GM12878 (cell line): ENCODE measurements at regions not wholly inside any gene's neighbourhood (a gene's known extent, or its start where the extent isn't known, plus 50 kb on each side); places are given as distances from the start of the nearest gene placed in this dataset.

ENCODE experiments used
- ATAC-seq: fragments of 200-7000 bp; cut with Tn5 transposase; 3 replicates; pipeline ENCODE4 v1.9.1; 2020; ENCODE audit warnings: mild to moderate bottlenecking, moderate library complexity
- BruUV-seq: library from RNA; stranded (reverse); fragments of 400-500 nt; replicated peaks from 2 replicates; lab custom pipeline; 2021; lab: Mats Ljungman, UMichigan
- CTCF ChIA-PET: fragments of 300-600 bp; sonication (Branson Sonifier 250); formaldehyde crosslinking; extraction: SDS; loops from one replicate; lab custom pipeline; 2021; ENCODE audit warnings: inconsistent platforms; lab: Yijun Ruan, JAX
- POLR2A ChIA-PET: fragments of 350-600 bp; formaldehyde crosslinking; extraction: SDS; loops from one replicate; lab custom pipeline; 2021; ENCODE audit warnings: inconsistent platforms; lab: Charles Lee
- RAD21 ChIA-PET: fragments of 300-600 bp; sonication (Branson Sonifier 250); formaldehyde crosslinking; loops from one replicate; lab custom pipeline; 2023; ENCODE audit warnings: antibody characterized with exemption; ENCODE audit not compliant: unreplicated experiment; lab: Charles Lee
- SMC1A ChIA-PET: fragments of 300-600 bp; sonication (Branson Sonifier 250); formaldehyde crosslinking; loops from one replicate; lab custom pipeline; 2023; ENCODE audit not compliant: unreplicated experiment, uncharacterized antibody; lab: Charles Lee
- DNase-seq: peaks from one replicate; pipeline ENCODE4 v3.0.0-alpha.2; 2011; ENCODE audit warnings: low read depth, low spot score
- FAIRE-seq: peaks from 3 replicates; lab custom pipeline; 2011; peaks lifted over from hg19 to GRCh38; lab: Jason Lieb, UNC
- H2AFZ ChIP-seq: 2 replicates; pipeline ENCODE4 v1.6.0; 2011; ENCODE audit warnings: low read depth, low read length, control low read depth; ENCODE audit not compliant: control insufficient read depth
- H3K27ac ChIP-seq: 2 replicates; pipeline ENCODE4 v1.5.1; 2011; ENCODE audit warnings: control low read depth; ENCODE audit not compliant: control insufficient read depth, insufficient read depth
- H3K27me3 ChIP-seq, 2 experiments: replicated peaks in 1 of 2; 2 replicates each; pipeline versions ENCODE4 v1.6.0 to v1.6.1; 2011; ENCODE audit warnings: low read length in 1 of 2; ENCODE audit not compliant: control insufficient read depth in 2 of 2, insufficient read depth in 2 of 2
- H3K36me3 ChIP-seq, 2 experiments: 2 replicates each; pipeline ENCODE4 v1.5.1; 2011; ENCODE audit warnings: low read length in 1 of 2; ENCODE audit not compliant: control insufficient read depth in 2 of 2, insufficient read depth in 2 of 2
- H3K4me1 ChIP-seq: 2 replicates; pipeline ENCODE4 v1.6.1; 2011; ENCODE audit warnings: mild to moderate bottlenecking, low read length, moderate library complexity, mixed read lengths; ENCODE audit not compliant: control insufficient read depth, insufficient read depth
- H3K4me2 ChIP-seq: 2 replicates; pipeline ENCODE4 v1.6.0; 2011; ENCODE audit warnings: control low read depth; ENCODE audit not compliant: control insufficient read depth, insufficient read depth
- H3K4me3 ChIP-seq: fragments of 200-600 bp; sonication (generic); 2 replicates; pipeline ENCODE4 v1.5.1; 2016
- H3K79me2 ChIP-seq: 2 replicates; pipeline ENCODE4 v1.6.0; 2011; ENCODE audit warnings: low read length; ENCODE audit not compliant: control insufficient read depth, insufficient read depth
- H3K9ac ChIP-seq: 2 replicates; pipeline ENCODE4 v1.8.0; 2011; ENCODE audit warnings: low read length, control low read depth, mixed read lengths; ENCODE audit not compliant: control insufficient read depth, insufficient read depth
- H3K9me3 ChIP-seq: replicated peaks from 3 replicates; pipeline ENCODE4 v1.5.1; 2011; ENCODE audit warnings: mild to moderate bottlenecking, low read length; ENCODE audit not compliant: control insufficient read depth, insufficient read depth
- H4K20me1 ChIP-seq: 2 replicates; pipeline ENCODE4 v1.6.0; 2011; ENCODE audit not compliant: control insufficient read depth, insufficient read depth
- BRCA1 ChIP-seq: IDR thresholded peaks from 2 replicates; pipeline ENCODE4 v1.6.1; 2011; ENCODE audit warnings: low read depth, low read length, improper control_type of control experiment
- CREM ChIP-seq: IDR thresholded peaks from 2 replicates; pipeline ENCODE4 v1.6.1; 2014; ENCODE audit warnings: antibody characterized with exemption, low read depth
- E2F4 ChIP-seq: IDR thresholded peaks from 2 replicates; pipeline ENCODE4 v1.6.1; 2012; ENCODE audit warnings: low read depth, low read length, improper control_type of control experiment
- IRF3 ChIP-seq: fragments of 450-650 bp; IDR thresholded peaks from 2 replicates; pipeline ENCODE4 v1.6.1; 2014; ENCODE audit warnings: mild to moderate bottlenecking
- MTA2 ChIP-seq: fragments of 450-650 bp; IDR thresholded peaks from 2 replicates; pipeline ENCODE4 v1.6.1; 2016; ENCODE audit warnings: low read depth, mild to moderate bottlenecking, moderate library complexity
- RAD21 ChIP-seq: IDR thresholded peaks from 2 replicates; pipeline ENCODE4 v1.6.1; 2011; ENCODE audit warnings: mild to moderate bottlenecking, low read depth, low read length, moderate library complexity; ENCODE audit not compliant: insufficient read depth
- SPI1 ChIP-seq: IDR thresholded peaks from 2 replicates; pipeline ENCODE4 v1.6.1; 2011; ENCODE audit warnings: low read depth, mild to moderate bottlenecking, low read length, moderate library complexity, borderline replicate concordance; ENCODE audit not compliant: insufficient read depth
- TCF7 ChIP-seq: IDR thresholded peaks from 2 replicates; pipeline ENCODE4 v1.6.1; 2014; ENCODE audit warnings: antibody characterized with exemption, borderline replicate concordance
- USF1 ChIP-seq: IDR thresholded peaks from 2 replicates; pipeline ENCODE4 v1.6.1; 2011; ENCODE audit warnings: borderline replicate concordance, low read depth, mild to moderate bottlenecking, moderate library complexity, mixed read lengths, low read length; ENCODE audit not compliant: insufficient read depth; ENCODE audit errors: extremely low read length
- WGBS: methylation state at CpG from one replicate; pipeline ENCODE4 v1.1.6; 2016; ENCODE audit warnings: low lambda C conversion rate; ENCODE audit not compliant: insufficient replicate concordance, insufficient coverage; ENCODE audit errors: missing lambda C conversion rate; 5-methylcytosine and 5-hydroxymethylcytosine counted together
- in situ Hi-C: fragments of 300-500 bp; cut with MboI; formaldehyde crosslinking; loops from 9 replicates; pipeline ENCODE4 v1.14.3; 2018; ENCODE audit warnings: mixed read lengths
- intact Hi-C: fragments of 100-400 bp; cut with micrococcal nuclease; formaldehyde crosslinking; loops from one replicate; pipeline ENCODE4 v1.14.2; 2022; ENCODE audit not compliant: unreplicated experiment
- TF ChIP-seq, protein P1 (sequence below): fragments of 450-650 bp; IDR thresholded peaks from 2 replicates; pipeline ENCODE4 v1.6.1; 2016; ENCODE audit warnings: mild to moderate bottlenecking

DNA sequence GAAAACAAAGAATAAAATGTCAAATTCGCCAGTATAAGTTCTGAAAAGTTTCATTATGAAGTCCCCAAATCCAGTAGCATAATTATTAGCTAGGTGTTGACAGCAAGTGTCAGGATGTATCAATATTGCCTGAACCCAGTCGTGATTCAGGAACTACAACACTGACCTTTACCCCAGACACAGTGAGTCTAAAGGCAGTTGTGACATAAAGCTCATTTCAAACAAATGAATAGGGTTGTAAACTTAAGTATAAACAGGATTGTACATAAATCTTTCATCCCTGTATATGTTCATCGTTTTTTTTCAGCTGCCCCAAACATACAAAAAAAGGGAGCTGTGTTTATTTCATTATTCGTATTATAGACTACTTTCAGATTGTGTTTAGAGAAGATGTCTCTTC, 385.7 kb downstream of the PLK2 start:
- ChIA-PET POLR2A (no interaction called here), RAD21 (no interaction called here), SMC1A (interaction anchor here (1.1 kb wide), 1 partner anchor 9 kb away, joined by 3 read pairs; no protein-coding TSS in a partner anchor), CTCF (interaction anchor here (0.8 kb wide), 1 partner anchor 55 kb away, joined by 3 read pairs; no protein-coding TSS in a partner anchor)
- Histone ChIP-seq H3K4me3 (no peak overlapping the region), H2AFZ (no peak overlapping the region), H3K9me3 (no peaks in the 10 kb centered on the region), H3K36me3 (no peaks in the 10 kb centered on the region), H3K4me2 (no peak overlapping the region), H3K4me1 (no peaks in the 10 kb centered on the region), H3K27me3 (no peaks in the 10 kb centered on the region), H3K79me2 (no peaks in the 10 kb centered on the region), H3K9ac (no peak overlapping the region), H3K27ac (no peak overlapping the region), H4K20me1 (no peaks in the 10 kb centered on the region)
- in situ Hi-C loops: no loop called here
- intact Hi-C loops: no loop called here
- no TSS peak for BruUV-seq
- WGBS: 9% methylated on average over 4 of the region's 4 CpGs
- DNase-seq (no peak), ATAC-seq (no peak), FAIRE-seq (no peak)
- TF ChIP-seq, protein P1, sequence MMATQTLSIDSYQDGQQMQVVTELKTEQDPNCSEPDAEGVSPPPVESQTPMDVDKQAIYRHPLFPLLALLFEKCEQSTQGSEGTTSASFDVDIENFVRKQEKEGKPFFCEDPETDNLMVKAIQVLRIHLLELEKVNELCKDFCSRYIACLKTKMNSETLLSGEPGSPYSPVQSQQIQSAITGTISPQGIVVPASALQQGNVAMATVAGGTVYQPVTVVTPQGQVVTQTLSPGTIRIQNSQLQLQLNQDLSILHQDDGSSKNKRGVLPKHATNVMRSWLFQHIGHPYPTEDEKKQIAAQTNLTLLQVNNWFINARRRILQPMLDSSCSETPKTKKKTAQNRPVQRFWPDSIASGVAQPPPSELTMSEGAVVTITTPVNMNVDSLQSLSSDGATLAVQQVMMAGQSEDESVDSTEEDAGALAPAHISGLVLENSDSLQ: no peak
- no peak for TF ChIP-seq CREM
- TF ChIP-seq MTA2: no peak
- TF ChIP-seq SPI1: no peak
- no peak for TF ChIP-seq USF1
- TF ChIP-seq TCF7: no peak
- TF ChIP-seq BRCA1: no peak
- TF ChIP-seq E2F4: no peak
- no peak for TF ChIP-seq RAD21
- no peak for TF ChIP-seq IRF3
